ENCODE measurements at regions not wholly inside any gene's neighbourhood (a gene's known extent, or its start where the extent isn't known, plus 50 kb on each side); places are given as distances from the start of the nearest gene placed in this dataset.

DNA sequence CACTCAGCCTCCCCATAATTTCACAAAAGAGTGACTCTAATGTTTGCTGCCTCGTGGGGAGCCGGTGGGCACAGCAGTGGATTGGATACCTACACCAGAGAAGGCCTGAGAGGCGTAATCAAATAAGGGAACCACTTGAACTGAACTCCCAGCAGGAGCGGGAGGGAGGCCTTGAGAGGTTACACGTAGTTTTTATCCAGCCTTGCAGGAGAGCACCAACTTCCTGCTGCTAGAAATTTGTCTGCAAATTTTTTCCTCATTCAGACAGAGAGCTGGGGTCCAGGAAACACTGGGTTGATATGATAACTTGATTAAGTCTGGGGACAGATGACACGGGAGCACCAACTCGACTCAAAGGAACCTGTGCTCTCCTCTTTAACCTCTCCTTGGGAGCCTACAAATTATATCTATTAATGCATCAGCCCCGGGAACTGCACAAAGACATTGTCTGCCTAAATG is 69.8 kb downstream of the HES1 start:
- no peak for DNase-seq (ENCODE audit: extremely low read depth, low read depth)
- TF ChIP-seq, protein P1, sequence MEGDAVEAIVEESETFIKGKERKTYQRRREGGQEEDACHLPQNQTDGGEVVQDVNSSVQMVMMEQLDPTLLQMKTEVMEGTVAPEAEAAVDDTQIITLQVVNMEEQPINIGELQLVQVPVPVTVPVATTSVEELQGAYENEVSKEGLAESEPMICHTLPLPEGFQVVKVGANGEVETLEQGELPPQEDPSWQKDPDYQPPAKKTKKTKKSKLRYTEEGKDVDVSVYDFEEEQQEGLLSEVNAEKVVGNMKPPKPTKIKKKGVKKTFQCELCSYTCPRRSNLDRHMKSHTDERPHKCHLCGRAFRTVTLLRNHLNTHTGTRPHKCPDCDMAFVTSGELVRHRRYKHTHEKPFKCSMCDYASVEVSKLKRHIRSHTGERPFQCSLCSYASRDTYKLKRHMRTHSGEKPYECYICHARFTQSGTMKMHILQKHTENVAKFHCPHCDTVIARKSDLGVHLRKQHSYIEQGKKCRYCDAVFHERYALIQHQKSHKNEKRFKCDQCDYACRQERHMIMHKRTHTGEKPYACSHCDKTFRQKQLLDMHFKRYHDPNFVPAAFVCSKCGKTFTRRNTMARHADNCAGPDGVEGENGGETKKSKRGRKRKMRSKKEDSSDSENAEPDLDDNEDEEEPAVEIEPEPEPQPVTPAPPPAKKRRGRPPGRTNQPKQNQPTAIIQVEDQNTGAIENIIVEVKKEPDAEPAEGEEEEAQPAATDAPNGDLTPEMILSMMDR (IDR thresholded peaks at IDR 0.05; ENCODE audit: low read depth, low read length): no peak

DNA sequence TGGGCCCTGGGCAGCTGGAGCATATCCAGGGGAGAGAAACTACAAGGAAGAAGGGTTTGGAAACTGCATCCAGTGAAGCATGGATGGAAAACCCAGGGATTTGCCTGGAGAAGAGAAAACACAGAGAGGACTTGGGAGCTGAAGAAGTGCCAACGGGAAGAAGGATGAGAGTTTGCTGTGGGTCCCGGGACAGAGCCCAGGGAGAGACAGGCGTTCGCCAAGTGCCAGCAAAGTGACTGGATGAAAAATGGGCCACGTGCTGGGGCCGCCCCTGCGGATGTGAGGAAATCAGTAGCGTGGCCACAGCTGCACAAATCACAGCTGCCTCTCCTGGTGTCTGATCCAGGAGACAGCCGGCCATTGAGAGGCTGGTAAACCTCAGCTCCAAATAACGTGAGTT is 70.4 kb downstream of the HES1 start:
- TF ChIP-seq, protein P1 (IDR thresholded peaks at IDR 0.05; ENCODE audit: low read depth, low read length): no peak
- no peak for DNase-seq (ENCODE audit: extremely low read depth, low read depth)

DNA sequence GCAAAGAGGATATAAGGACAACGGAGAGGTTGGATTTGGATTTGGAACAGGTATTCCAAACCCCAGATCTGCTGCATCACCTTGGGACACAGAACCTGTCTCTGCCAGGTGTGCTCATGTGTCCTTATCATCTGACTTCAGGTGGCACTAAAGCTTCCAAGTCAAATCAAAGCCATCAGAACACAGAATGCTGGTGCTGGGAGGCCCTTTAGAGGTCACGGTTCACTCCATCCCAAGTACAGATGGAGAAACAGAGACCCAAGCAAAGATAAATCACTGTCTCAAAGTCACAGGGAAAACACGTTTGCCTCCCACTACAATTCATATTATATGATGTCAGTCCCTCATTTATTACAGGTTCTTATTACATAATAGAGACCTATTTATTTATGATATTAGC is 72.8 kb downstream of the HES1 start:
- no peak for DNase-seq (ENCODE audit: extremely low read depth, low read depth)
- TF ChIP-seq, protein P1 (IDR thresholded peaks at IDR 0.05; ENCODE audit: low read depth, low read length): no peak

DNA sequence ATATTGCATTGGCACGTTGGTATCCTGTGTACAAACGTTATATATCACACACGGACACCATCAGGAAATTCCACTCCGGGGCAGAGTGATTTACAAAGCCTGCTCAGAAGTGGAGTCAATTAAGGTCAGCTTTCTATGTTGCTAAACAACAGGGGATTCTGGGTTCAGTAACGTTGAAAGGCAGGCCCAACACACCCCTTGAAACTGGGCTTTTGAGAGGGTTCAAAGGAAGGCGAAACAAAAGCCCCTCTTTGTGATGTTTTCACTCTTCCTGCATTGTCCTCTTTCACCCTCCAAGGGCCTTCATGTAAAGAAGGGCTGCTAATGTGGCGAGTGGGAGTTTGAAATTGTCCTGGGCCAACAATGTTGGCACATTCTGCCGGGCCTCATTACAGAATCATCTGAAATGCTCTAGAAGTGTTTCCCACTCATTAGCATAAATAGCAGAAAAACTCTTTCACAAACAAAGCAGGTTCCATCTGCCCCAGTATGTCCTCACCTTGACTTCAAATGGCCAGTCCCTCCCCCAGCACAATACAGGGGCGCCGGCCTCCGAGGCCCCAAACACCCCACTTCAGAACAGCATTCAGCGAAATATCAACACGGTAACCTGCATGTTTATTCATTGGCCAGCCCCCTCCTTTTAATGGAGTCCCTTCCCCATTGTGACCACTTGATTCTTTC is 76.4 kb downstream of the HES1 start:
- DNase-seq (ENCODE audit: extremely low read depth, low read depth): no peak
- TF ChIP-seq, protein P1 (IDR thresholded peaks at IDR 0.05; ENCODE audit: low read depth, low read length): no peak

DNA sequence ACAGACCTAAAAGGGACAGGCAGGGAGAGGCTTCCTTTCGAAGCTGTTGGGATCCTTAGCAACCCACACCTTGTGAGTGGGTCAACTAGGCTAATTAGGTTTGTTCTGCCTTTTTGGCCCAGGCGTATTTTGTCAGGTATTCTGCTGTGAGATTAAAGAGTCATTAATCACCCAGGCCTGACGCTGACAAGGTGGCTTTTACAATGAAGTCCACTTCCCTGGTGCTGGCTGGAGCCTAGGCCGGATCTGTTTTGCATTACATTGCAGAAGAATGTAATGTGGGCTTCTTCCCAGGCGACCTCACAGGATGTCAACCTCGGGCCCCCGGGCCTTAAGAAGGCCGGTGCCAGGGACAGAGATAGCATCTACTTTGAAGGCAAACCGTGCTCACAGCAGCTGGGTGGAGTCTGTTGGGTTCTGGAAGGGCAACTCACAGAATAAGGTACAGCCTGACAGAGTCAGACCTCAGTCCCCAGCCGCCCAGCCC is 76.9 kb downstream of the HES1 start:
- DNase-seq (ENCODE audit: extremely low read depth, low read depth): no peak
- TF ChIP-seq, protein P1 (IDR thresholded peaks at IDR 0.05; ENCODE audit: low read depth, low read length): no peak

DNA sequence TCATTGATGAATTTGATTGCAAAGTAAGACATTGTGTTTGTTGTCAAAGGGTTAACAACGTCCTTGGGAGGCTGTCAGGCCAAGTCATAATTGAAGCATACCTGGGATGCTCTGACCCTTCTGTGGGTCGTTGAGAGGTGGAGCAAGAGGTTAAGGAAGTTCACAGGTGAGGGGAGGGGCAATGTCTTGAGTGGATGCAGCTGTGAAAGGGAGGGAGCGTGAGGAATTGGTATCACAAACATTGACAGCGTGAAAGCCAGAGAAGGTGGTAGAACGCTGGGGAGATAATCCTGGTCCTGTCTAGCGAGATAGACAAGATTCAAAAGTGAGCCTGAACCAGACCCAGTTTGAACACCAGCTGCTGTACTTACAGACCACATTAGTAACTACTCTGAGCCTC is 79.4 kb downstream of the HES1 start:
- TF ChIP-seq, protein P1 (IDR thresholded peaks at IDR 0.05; ENCODE audit: low read depth, low read length): no peak
- DNase-seq (ENCODE audit: extremely low read depth, low read depth): no peak

DNA sequence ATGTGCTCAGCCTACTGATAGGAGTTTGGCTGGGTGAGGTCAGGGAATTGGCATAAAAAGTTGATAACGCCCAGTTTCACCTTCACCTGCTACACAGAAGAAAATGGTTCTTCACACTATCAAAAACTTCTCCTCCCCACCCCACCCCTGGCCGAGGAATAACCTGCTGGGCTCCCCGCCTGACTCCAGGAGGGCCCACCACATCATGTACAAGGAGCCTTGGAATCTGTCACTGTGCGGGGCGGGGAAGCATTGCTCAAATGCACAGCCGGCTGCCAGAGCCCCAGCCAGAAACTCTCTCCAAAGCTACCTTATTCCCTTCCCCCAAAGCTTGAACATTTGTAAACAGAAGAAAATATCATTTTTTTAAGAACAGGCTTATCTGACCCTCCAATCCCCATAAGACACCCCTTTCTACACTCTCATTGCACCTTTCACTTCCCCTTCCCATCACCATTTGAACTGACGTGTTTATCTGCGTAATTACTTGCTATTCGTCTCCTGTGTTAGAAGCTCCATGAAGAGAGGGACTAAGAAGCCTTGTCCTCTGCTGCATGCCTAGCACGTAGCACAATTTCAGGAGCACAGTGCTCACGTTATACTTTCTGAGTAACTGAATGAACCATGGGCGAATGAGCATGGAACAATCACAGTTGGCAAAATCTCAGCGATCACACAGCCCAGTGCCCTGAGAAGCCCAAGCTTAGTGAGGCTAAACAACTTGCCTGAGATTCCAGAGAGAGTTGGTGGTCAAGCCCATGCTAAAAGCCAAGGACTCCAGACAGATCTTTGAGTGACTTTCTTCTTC is 82.9 kb downstream of the HES1 start:
- DNase-seq (ENCODE audit: extremely low read depth, low read depth): no peak
- TF ChIP-seq, protein P1 (IDR thresholded peaks at IDR 0.05; ENCODE audit: low read depth, low read length): no peak

All from AG09319 (cell line).